ENCODE measurements at regions not wholly inside any gene's neighbourhood (a gene's known extent, or its start where the extent isn't known, plus 50 kb on each side); places are given as distances from the start of the nearest gene placed in this dataset.

GRCh38 chr2:40740419-40740818, 288.5 kb upstream of the SLC8A1 start:
- TF ChIP-seq CTCF (conservative IDR thresholded peaks at IDR 0.05 in 1 of 2, IDR thresholded peaks at IDR 0.05 in 1 of 2; ENCODE audit: extremely low read depth in 1 of 2, insufficient read depth in 1 of 2, low read depth in 1 of 2, low read length in 2 of 2) (no peak), EZH2 (IDR thresholded peaks at IDR 0.05; ENCODE audit: borderline replicate concordance, low read length) (no peak)

All from mammary epithelial cell (primary cell).